Ovary (tissue), 3 donors: ENCODE measurements at regions not wholly inside any gene's neighbourhood (a gene's known extent, or its start where the extent isn't known, plus 50 kb on each side); places are given as distances from the start of the nearest gene placed in this dataset.

ENCODE experiments used
- EP300 ChIP-seq: sonication (generic); formaldehyde crosslinking; IDR thresholded peaks from one replicate; pipeline ENCODE4 v1.6.1; 2017; ENCODE audit warnings: antibody characterized with exemption
- TF ChIP-seq, protein P1 (sequence below), 3 donors: fragments of 450-650 bp in 2 of 3; fragments of 200-600 bp in 1 of 3; IDR thresholded peaks; one replicate each; pipeline versions ENCODE4 v1.5.1 to v1.8.0; 2016 to 2022; ENCODE audit warnings: antibody characterized with exemption in 3 of 3, mild to moderate bottlenecking in 1 of 3
- donor health status: DM: no; HTN: no; CAD: no.

DNA sequence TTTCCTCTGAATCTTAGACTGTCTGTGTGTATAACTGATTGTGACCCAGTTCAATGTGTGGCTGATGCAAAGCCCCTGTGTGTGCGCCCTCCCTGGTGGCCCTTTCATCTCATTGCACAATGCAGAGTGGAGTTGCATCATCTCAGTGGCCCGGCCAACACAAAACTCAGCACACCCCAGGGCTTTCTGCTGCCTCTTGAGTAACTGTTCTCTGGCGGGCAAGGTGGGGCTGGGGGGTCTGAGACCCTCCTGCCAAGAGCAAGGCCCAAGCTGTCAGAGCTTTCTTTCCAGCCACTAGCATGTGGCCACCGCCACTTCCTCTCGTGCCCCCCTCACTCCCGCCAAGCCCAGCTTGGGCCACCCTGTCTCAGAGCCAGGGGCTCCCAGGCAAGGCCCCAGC lies 80.7 kb upstream of the ALDH1L1 start:
- TF ChIP-seq, protein P1, sequence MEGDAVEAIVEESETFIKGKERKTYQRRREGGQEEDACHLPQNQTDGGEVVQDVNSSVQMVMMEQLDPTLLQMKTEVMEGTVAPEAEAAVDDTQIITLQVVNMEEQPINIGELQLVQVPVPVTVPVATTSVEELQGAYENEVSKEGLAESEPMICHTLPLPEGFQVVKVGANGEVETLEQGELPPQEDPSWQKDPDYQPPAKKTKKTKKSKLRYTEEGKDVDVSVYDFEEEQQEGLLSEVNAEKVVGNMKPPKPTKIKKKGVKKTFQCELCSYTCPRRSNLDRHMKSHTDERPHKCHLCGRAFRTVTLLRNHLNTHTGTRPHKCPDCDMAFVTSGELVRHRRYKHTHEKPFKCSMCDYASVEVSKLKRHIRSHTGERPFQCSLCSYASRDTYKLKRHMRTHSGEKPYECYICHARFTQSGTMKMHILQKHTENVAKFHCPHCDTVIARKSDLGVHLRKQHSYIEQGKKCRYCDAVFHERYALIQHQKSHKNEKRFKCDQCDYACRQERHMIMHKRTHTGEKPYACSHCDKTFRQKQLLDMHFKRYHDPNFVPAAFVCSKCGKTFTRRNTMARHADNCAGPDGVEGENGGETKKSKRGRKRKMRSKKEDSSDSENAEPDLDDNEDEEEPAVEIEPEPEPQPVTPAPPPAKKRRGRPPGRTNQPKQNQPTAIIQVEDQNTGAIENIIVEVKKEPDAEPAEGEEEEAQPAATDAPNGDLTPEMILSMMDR (IDR thresholded peaks at IDR 0.05): peak in 2 of 3 donors; percentile 21 to 39
- peak; percentile 61 for TF ChIP-seq EP300
